Posterior vena cava (tissue), 2 donors: ENCODE measurements at regions not wholly inside any gene's neighbourhood (a gene's known extent, or its start where the extent isn't known, plus 50 kb on each side); places are given as distances from the start of the nearest gene placed in this dataset.
"Not testable (repeated sequence)": the region's sequence is repeated elsewhere in the genome, so short reads cannot be mapped to it uniquely, and the experiment has no call there.

Experiments
- DNase-seq: peaks from one replicate; pipeline ENCODE4 v3.0.0-alpha.2; 2020; ENCODE audit warnings: low spot score
- intact Hi-C, 2 donors: fragments of 100-400 bp; cut with DNase I; formaldehyde crosslinking; loops; one replicate each; pipeline versions ENCODE4 v1.14.1 to v1.14.2; 2022 to 2023
- donor health status: DM: yes; HTN: yes; CAD: no.
- donor health status: DM: yes; HTN: yes; CAD: no.

DNA sequence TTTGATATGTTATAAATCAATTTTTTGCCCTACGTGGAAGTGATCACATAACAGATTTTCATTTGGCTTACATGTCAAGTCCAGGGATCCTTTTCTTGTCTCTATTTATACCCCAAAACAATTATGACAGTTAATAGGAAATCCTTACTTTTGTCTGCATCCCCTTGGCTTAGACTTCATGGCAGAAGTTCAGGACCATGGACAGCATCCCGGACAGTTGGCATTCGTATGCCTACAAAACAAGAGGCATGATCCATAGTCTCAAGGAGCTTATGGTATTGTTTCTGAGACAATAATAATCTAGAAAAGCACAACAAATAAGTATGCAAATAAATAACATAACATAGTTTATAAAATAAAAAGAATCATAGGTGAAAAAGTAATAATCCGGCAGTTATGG lies 214.3 kb upstream of the GRIA1 start:
- DNase-seq = no peak
- intact Hi-C loops = no loop called here

DNA sequence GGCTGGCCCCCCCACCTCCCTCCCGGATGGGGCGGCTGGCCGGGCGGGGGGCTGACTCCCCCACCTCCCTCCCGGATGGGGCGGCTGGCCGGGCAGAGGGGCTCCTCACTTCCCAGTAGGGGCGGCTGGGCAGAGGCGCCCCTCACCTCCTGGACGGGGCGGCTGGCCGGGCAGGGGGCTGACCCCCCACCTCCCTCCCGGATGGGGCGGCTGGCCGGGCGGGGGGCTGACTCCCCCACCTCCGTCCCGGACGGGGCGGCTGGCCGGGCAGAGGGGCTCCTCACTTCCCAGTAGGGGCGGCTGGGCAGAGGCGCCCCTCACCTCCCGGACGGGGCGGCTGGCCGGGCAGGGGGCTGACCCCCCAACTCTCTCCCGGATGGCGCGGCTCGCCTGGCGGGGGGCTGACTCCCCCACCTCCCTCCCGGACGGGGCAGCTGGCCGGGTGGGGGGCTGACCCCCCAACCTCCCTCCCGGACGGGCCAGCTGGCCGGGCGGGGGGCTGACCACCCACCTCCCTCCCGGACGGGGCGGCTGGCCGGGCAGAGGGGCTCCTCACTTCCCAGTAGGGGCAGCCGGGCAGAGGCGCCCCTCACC lies 194.1 kb upstream of the GRIA1 start:
- intact Hi-C loops, DNase-seq: not testable (repeated sequence)

GRCh38 chr5:153299891-153300290 lies 190.6 kb upstream of the GRIA1 start:
- intact Hi-C loops = no loop called here
- DNase-seq = no peak

DNA sequence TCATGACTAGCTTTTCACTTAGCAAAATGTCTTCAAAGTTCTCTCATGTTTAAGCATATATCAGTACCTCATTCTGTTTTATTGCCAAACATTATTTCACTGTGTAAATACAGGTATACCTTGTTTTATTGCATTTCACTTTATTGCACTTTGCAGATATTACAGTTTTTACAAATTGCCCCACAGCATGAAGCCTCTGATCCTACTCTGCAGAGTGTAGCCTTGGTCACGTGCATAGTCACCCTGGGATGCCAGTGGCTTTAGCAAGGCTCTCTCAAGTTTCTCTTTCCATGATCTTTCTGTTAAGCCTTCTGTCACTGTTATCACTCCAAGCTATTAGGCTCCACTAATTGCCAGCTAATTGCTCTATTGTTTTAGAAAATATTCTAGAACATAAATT lies 182.2 kb upstream of the GRIA1 start:
- intact Hi-C loops = no loop called here
- no peak for DNase-seq

GRCh38 chr5:153318556-153318955 lies 171.9 kb upstream of the GRIA1 start:
- no peak for DNase-seq
- intact Hi-C loops = no loop called here

DNA sequence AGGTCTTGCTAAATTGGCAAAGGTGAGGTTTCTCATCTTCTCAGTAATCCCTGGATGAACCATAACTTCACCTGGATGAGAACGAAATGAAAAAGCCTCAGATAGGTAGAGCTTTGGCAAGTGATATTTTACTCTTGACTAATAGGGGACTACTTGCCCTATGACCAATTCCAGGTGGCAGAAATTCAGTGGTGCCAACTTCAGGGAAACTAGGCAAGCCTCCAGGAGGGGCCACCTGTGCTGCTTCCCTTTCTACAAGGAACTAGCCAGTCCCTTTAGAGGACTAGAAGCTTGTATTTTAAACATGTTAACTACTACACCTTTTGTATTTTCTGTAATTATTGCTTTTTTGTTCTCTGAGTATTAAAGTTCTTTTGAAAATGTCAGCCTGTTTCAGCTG lies 169.0 kb upstream of the GRIA1 start:
- DNase-seq = no peak
- intact Hi-C loops = no loop called here

DNA sequence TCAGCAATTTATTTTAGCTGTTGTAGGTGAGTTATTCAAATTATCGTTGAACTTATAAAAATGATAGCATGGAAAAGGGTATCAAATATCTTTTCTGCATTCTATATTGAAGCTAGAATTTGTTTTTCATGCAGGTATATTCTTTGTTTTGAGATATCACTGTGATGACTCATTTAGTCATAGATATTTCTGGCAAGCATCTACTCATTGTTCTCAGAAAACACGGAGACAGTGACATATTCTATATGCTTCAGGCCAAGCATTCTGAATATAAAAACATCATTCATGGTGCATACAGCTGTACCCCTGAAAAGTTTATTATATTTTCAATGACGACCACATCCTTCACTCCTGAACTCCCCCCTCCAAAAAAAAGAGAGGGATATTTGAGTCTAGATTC lies 150.3 kb upstream of the GRIA1 start:
- DNase-seq = no peak
- intact Hi-C loops = no loop called here

DNA sequence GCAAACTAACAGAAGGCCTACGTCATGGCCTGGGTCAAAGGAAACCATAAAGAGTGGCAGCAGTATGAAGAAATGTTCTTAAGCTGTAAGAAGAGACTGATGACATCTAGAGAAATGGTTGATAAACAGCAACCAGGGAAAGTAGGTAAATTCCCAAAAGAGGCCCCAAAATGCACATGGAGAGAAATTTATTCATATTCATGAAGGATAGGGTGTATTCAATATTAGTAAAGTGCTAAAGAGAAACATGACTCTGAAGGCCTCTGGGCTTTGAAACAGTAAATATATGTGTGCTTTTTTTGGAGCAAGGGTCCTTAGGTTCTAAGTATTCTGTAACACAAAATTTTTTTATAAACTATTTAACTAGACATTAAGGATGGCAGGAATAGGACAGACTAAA lies 149.7 kb upstream of the GRIA1 start:
- no peak for DNase-seq
- intact Hi-C loops = no loop called here

DNA sequence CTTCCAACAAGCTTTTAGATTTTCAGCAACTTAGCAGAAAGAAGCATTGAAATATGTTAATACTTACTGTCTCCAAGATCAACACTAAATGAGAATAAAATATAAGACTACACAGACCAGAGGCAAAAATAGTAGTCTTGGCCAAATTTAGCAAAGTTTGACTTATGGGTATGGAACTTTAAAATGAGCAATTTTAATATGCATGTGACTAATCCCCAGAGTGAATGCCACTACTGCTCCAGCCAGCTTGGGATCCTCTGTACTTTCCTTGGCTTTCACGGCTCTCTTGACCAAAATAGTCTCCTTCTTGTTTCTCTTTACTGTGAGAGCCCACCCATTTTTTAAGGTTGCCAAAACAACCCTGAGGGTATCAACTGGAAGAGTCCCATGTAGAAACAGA lies 148.0 kb upstream of the GRIA1 start:
- intact Hi-C loops = no loop called here
- no peak for DNase-seq

GRCh38 chr5:153347611-153348010 lies 142.9 kb upstream of the GRIA1 start:
- intact Hi-C loops = no loop called here
- no peak for DNase-seq

DNA sequence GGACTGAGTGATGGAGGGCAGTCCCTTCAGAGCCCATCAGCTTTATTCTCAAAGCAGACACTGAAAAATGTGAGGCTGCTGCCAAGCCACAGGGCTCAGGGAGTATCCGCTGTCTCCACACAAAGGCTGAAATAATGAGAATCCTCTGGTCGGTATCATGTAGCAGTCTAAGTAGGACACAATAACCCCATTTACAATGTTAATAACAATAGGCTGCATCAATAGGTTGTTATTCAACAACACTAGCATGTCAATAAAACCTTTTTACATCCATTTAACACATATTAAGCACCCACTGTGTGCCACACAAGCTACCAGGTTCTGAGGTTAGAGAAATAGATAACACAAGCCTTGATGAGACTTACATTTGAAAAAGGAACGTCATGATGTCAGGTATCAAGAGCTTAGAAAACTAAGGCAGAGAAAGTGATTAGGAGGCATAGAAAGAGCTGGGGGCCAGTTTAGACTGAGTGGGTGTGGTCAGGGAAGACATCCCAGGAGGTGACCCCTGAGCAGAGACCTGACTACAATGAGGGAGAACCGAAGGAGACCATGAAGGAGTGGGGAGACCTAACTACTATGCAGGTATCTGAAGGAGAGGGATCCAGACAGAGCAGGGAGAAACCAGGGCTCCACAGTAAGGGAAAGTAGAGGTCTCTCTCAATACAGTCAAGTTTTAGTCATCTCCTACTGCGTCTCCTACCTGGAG lies 140.1 kb upstream of the GRIA1 start:
- DNase-seq = no peak
- intact Hi-C loops = no loop called here

DNA sequence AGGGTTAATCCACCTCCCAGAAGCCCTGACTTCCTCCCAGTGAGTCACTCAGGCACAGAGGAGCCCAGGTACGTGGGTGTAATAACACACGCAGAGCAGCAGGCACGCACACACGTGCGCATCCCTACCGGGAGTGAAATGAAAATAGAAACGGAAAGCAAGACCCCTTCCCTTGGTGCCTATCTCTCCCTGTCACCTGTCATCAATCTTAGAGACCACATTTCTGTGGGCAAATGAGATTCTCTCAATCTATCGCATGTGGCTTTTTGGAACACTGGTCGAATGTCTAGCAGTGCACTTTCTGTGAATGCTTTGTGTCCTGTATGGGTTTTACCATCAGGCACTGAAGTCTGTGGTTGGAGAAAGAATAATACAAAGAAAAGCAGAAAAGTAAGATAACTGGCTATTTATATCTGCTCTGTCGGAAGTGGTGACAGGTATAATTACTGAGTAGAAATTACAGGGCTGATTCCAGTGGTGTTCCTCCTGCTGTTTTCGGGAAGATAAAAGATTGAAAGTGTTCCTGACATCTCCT lies 137.7 kb upstream of the GRIA1 start:
- no peak for DNase-seq
- intact Hi-C loops = no loop called here

GRCh38 chr5:153357493-153358112 lies 132.9 kb upstream of the GRIA1 start:
- DNase-seq = no peak
- intact Hi-C loops = no loop called here

DNA sequence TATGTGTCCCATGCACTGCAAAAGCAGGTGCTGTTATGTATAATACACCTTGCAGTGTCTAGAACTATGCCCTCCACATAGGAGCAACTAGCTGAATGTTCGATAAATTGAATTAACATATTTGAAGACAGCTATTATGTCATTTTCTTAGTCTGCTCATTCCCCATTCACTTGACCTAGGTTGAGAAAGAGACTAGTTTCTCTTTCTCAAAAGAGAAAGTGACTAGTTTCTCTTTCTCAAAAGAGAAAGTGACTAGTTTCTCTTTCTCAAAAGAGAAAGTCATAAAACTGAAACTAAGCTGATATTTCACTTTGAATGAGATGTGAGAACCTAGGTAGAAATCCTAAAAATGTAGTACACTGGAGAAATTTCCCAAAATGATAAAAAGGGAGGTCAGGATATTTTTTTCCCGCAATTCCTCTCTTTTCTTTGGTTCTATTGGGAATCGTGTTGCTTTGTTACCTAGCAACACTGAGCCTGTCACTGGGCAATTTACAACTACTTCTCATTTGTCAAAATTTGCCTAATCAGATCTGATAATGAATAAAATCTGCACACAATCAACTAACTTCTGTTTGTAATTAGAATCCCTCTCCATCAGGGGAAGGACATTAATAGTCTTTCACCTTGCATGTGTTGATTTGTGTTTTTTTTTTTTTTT lies 132.0 kb upstream of the GRIA1 start:
- intact Hi-C loops = no loop called here
- no peak for DNase-seq

DNA sequence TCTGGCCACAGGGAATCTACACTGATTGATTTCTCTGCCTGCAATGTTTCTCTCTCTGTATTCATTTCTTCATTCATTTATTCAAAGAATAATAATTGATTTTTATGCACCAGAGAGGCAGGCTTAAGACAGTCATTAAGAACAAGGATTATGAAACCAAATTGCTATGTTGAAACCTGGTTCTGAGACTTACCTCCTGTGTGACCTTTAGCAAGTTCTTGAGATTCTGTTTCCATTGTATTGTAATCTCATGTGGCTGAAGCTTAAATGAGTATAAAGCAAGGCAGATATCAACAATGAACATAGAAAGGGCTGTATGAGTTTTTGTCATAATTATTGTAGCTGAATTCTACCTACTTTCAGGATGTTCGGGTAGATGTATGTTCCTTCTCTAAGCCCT lies 129.6 kb upstream of the GRIA1 start:
- intact Hi-C loops = no loop called here
- no peak for DNase-seq

DNA sequence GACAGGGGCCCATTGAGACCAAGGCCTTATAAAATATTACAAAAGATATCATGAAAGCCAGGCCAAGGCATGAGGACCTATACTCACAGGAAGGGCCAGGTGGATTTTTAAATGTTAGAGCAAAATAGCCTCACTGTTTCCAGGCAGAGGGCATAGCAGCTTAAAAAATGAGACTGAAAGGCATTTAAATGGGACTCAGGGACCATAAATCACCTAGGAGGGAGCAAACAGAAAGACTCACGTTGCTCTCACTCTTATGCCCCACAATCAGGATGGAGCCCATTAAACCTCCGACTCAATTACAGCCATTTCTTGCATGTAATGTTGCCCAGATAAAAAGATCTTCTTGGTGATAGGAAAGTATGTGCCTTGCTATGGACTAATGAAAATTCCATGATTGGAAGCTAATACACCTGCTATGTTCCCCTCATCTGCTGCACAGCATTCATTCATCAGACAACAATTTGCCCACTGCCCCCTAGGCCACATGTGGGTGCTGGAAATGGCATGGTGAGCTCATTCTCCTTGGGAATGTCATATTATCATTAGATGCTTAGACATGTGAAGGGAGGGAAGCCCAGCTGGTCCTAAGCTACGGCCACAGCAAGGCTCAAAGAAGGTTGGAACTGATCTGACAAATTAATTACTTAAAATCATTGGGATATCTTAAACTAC lies 128.6 kb upstream of the GRIA1 start:
- DNase-seq = no peak
- intact Hi-C loops = no loop called here

DNA sequence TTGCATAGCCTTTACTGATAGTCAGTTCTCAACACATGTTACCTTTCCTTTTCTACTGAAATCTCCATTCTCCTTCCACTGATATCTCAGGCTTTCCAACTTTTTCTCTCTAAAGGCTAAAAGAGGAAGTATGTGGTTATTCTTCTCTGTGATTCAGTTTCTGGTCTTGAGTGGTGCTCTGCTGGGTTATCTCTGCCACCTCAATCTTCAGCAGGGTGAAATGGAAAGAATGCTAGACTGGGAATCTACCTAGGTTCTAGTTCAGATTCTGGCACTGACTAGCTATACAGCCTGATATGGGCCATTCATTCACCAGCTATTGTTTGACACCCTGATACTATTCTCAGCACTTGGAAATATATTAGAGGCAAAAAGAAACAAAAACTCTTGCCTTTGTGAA lies 124.9 kb upstream of the GRIA1 start:
- intact Hi-C loops = no loop called here

GRCh38 chr5:153367466-153367865 lies 123.0 kb upstream of the GRIA1 start:
- intact Hi-C loops = no loop called here
- DNase-seq = no peak

More for the DNA sequence above, 124.9 kb upstream of the GRIA1 start:
- no peak for DNase-seq

GRCh38 chr5:153372425-153373129 lies 117.9 kb upstream of the GRIA1 start:
- intact Hi-C loops = no loop called here
- DNase-seq = no peak
